GM12872 (cell line): ENCODE measurements at regions not wholly inside any gene's neighbourhood (a gene's known extent, or its start where the extent isn't known, plus 50 kb on each side); places are given as distances from the start of the nearest gene placed in this dataset.

Experiments
- TF ChIP-seq, protein P1 (sequence below): IDR thresholded peaks from 3 replicates; pipeline ENCODE4 v1.5.1; 2011; ENCODE audit warnings: low read depth, mild to moderate bottlenecking, low read length, moderate library complexity; ENCODE audit not compliant: insufficient read depth

DNA sequence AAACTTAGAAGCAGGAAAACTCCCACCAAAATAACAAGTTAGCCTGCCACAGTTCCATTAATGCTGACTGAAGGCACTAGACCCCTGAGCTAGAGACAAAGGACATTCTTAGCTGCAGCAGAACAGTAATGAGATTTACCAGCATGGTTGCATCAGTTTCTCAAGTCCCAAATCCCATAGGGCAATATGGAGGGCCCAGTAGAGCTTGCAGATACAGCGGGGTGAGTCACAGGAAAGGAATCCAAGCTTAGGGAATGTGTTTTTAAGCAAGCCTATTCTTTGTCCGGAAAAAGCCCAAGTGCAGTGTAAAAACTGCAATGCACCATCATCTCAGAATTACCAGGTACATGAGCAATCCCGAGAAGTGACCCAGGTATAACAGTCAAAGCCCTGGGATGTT lies 51.3 kb upstream of the EXOC1L start:
- TF ChIP-seq, protein P1, sequence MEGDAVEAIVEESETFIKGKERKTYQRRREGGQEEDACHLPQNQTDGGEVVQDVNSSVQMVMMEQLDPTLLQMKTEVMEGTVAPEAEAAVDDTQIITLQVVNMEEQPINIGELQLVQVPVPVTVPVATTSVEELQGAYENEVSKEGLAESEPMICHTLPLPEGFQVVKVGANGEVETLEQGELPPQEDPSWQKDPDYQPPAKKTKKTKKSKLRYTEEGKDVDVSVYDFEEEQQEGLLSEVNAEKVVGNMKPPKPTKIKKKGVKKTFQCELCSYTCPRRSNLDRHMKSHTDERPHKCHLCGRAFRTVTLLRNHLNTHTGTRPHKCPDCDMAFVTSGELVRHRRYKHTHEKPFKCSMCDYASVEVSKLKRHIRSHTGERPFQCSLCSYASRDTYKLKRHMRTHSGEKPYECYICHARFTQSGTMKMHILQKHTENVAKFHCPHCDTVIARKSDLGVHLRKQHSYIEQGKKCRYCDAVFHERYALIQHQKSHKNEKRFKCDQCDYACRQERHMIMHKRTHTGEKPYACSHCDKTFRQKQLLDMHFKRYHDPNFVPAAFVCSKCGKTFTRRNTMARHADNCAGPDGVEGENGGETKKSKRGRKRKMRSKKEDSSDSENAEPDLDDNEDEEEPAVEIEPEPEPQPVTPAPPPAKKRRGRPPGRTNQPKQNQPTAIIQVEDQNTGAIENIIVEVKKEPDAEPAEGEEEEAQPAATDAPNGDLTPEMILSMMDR, result no peak
